ENCODE measurements at regions not wholly inside any gene's neighbourhood (a gene's known extent, or its start where the extent isn't known, plus 50 kb on each side); places are given as distances from the start of the nearest gene placed in this dataset.
"Not testable (repeated sequence)": the region's sequence is repeated elsewhere in the genome, so short reads cannot be mapped to it uniquely, and the experiment has no call there.

GRCh38 chr21:28167366-28167765 lies 825.3 kb downstream of the LTN1 start:
- H3K9me3 Mint-ChIP-seq, result peaks cover 3% of the 10 kb centered on the region
- no peak overlapping the region for H3K4me3 Mint-ChIP-seq
- no peak overlapping the region for H3K27ac Mint-ChIP-seq (ENCODE audit: unreplicated experiment)
- no peaks in the 10 kb centered on the region for H3K4me1 Mint-ChIP-seq
- no peaks in the 10 kb centered on the region for H3K36me3 Mint-ChIP-seq (ENCODE audit: low read depth)
- no peak for DNase-seq (ENCODE audit: low read depth, low spot score)
- H3K27me3 Mint-ChIP-seq (ENCODE audit: low read depth), result no peaks in the 10 kb centered on the region
- no peak for TF ChIP-seq CTCF (conservative IDR thresholded peaks at IDR 0.05)

GRCh38 chr21:28164519-28164918 lies 828.2 kb downstream of the LTN1 start:
- not testable (repeated sequence) for H3K9me3 Mint-ChIP-seq; H3K27ac Mint-ChIP-seq (ENCODE audit: unreplicated experiment); H3K27me3 Mint-ChIP-seq (ENCODE audit: low read depth); H3K4me1 Mint-ChIP-seq; H3K4me3 Mint-ChIP-seq; H3K36me3 Mint-ChIP-seq (ENCODE audit: low read depth); DNase-seq (ENCODE audit: low read depth, low spot score)

GRCh38 chr21:28162052-28162451 lies 830.6 kb downstream of the LTN1 start:
- H3K4me1 Mint-ChIP-seq; H3K9me3 Mint-ChIP-seq; H3K27me3 Mint-ChIP-seq (ENCODE audit: low read depth); H3K36me3 Mint-ChIP-seq (ENCODE audit: low read depth); DNase-seq (ENCODE audit: low read depth, low spot score); H3K4me3 Mint-ChIP-seq: not testable (repeated sequence)
- H3K27ac Mint-ChIP-seq (ENCODE audit: unreplicated experiment), result peak overlapping the region; percentile 31

GRCh38 chr21:28160378-28160777 lies 832.3 kb downstream of the LTN1 start:
- no peaks in the 10 kb centered on the region for H3K27me3 Mint-ChIP-seq (ENCODE audit: low read depth)
- peaks cover 6% of the 10 kb centered on the region for H3K9me3 Mint-ChIP-seq
- no peak overlapping the region for H3K27ac Mint-ChIP-seq (ENCODE audit: unreplicated experiment)

GRCh38 chr21:28159396-28159795 lies 833.3 kb downstream of the LTN1 start:
- no peaks in the 10 kb centered on the region for H3K4me1 Mint-ChIP-seq
- no peak for TF ChIP-seq CTCF (conservative IDR thresholded peaks at IDR 0.05)
- no peak for DNase-seq (ENCODE audit: low read depth, low spot score)
- no peaks in the 10 kb centered on the region for H3K27me3 Mint-ChIP-seq (ENCODE audit: low read depth)
- peaks cover 6% of the 10 kb centered on the region for H3K9me3 Mint-ChIP-seq
- no peaks in the 10 kb centered on the region for H3K36me3 Mint-ChIP-seq (ENCODE audit: low read depth)
- H3K27ac Mint-ChIP-seq (ENCODE audit: unreplicated experiment), result no peak overlapping the region
- no peak overlapping the region for H3K4me3 Mint-ChIP-seq

More at GRCh38 chr21:28160378-28160777, 832.3 kb downstream of the LTN1 start:
- no peaks in the 10 kb centered on the region for H3K36me3 Mint-ChIP-seq (ENCODE audit: low read depth)
- no peak for DNase-seq (ENCODE audit: low read depth, low spot score)
- no peaks in the 10 kb centered on the region for H3K4me1 Mint-ChIP-seq
- no peak for TF ChIP-seq CTCF (conservative IDR thresholded peaks at IDR 0.05)
- H3K4me3 Mint-ChIP-seq, result no peak overlapping the region

- no peak for DNase-seq (ENCODE audit: low read depth, low spot score)
- Mint-ChIP-seq H3K27me3 (ENCODE audit: low read depth) (no peaks in the 10 kb centered on the region), H3K27ac (ENCODE audit: unreplicated experiment) (no peak overlapping the region), H3K36me3 (ENCODE audit: low read depth) (no peaks in the 10 kb centered on the region), H3K9me3 (peaks cover 3% of the 10 kb centered on the region), H3K4me1 (no peaks in the 10 kb centered on the region), H3K4me3 (no peak overlapping the region)
- TF ChIP-seq CTCF (conservative IDR thresholded peaks at IDR 0.05), result no peak
Observed at GRCh38 chr21:28156590-28156989, 836.1 kb downstream of the LTN1 start.

- no peaks in the 10 kb centered on the region for H3K27me3 Mint-ChIP-seq (ENCODE audit: low read depth)
- H3K9me3 Mint-ChIP-seq, result peaks cover 3% of the 10 kb centered on the region
- H3K36me3 Mint-ChIP-seq (ENCODE audit: low read depth), result no peaks in the 10 kb centered on the region
Observed at GRCh38 chr21:28154121-28154520, 838.6 kb downstream of the LTN1 start.

More at GRCh38 chr21:28154121-28154520, 838.6 kb downstream of the LTN1 start:
- TF ChIP-seq CTCF (conservative IDR thresholded peaks at IDR 0.05), result no peak
- DNase-seq (ENCODE audit: low read depth, low spot score), result no peak
- no peak overlapping the region for H3K27ac Mint-ChIP-seq (ENCODE audit: unreplicated experiment)
- H3K4me1 Mint-ChIP-seq, result no peaks in the 10 kb centered on the region
- H3K4me3 Mint-ChIP-seq, result no peak overlapping the region

Data from neural crest cell (in vitro differentiated cells).